GM12872 (cell line): ENCODE measurements at regions not wholly inside any gene's neighbourhood (a gene's known extent, or its start where the extent isn't known, plus 50 kb on each side); places are given as distances from the start of the nearest gene placed in this dataset.

Experiments
- CTCF ChIP-seq: IDR thresholded peaks from 3 replicates; pipeline ENCODE4 v1.5.1; 2011; ENCODE audit warnings: low read depth, mild to moderate bottlenecking, low read length, moderate library complexity; ENCODE audit not compliant: insufficient read depth

- TF ChIP-seq CTCF, result no peak
Observed at GRCh38 chr6:97591955-97592354, 308.9 kb upstream of the MMS22L start.

- no peak for TF ChIP-seq CTCF
Observed at GRCh38 chr6:97594844-97595243, 311.8 kb upstream of the MMS22L start.

- no peak for TF ChIP-seq CTCF
Observed at GRCh38 chr6:97621111-97621510, 338.1 kb upstream of the MMS22L start.

GRCh38 chr6:97626671-97627441 is 343.8 kb upstream of the MMS22L start:
- TF ChIP-seq CTCF, result no peak

- TF ChIP-seq CTCF, result no peak
Observed at GRCh38 chr6:97629180-97629579, 346.2 kb upstream of the MMS22L start.

- no peak for TF ChIP-seq CTCF
Observed at GRCh38 chr6:97630604-97631003, 347.6 kb upstream of the MMS22L start.

- TF ChIP-seq CTCF, result no peak
Observed at GRCh38 chr6:97632341-97632740, 349.3 kb upstream of the MMS22L start.
